ENCODE measurements at regions not wholly inside any gene's neighbourhood (a gene's known extent, or its start where the extent isn't known, plus 50 kb on each side); places are given as distances from the start of the nearest gene placed in this dataset.
"Not testable (repeated sequence)": the region's sequence is repeated elsewhere in the genome, so short reads cannot be mapped to it uniquely, and the experiment has no call there.

DNA sequence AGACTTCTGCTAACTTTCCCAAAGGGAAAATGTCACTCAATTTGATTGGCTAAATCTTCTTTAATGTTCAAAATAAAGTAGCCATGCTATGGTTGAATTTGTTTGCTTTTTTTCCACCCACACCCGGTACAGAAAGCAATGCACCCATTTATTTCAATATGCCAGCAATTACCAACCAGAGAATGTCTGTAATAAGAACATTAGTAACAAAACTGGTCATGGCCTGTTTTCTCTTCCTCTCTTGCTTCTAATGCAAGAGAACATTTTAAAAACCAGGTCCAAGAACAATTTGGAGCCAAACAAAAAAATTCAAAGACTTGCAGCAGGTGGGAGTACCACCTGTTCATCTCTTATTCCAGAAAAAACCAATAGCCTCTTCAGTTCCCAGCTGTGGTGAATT lies 1108.8 kb upstream of the PCDH20 start:
- DNase-seq (ENCODE audit: low spot score): no peak

DNA sequence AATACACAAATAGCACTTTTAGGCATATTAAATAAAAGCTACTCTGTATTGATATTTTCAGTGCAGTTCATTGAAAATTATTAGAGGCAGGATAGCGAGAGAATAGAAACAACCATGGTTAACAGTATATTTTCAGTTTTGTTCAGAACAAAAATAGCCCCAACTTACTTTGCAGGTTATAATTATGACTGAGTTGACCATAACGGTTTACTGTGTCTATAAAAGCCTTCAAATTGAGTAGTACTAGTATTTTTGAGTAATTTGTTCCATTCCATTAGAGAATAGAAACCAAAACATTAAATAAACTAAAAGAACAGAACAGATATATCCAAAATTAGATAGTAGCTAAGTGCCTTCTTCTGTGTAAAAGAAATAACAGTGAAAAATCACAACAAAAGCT lies 1108.4 kb upstream of the PCDH20 start:
- DNase-seq (ENCODE audit: low spot score): no peak

DNA sequence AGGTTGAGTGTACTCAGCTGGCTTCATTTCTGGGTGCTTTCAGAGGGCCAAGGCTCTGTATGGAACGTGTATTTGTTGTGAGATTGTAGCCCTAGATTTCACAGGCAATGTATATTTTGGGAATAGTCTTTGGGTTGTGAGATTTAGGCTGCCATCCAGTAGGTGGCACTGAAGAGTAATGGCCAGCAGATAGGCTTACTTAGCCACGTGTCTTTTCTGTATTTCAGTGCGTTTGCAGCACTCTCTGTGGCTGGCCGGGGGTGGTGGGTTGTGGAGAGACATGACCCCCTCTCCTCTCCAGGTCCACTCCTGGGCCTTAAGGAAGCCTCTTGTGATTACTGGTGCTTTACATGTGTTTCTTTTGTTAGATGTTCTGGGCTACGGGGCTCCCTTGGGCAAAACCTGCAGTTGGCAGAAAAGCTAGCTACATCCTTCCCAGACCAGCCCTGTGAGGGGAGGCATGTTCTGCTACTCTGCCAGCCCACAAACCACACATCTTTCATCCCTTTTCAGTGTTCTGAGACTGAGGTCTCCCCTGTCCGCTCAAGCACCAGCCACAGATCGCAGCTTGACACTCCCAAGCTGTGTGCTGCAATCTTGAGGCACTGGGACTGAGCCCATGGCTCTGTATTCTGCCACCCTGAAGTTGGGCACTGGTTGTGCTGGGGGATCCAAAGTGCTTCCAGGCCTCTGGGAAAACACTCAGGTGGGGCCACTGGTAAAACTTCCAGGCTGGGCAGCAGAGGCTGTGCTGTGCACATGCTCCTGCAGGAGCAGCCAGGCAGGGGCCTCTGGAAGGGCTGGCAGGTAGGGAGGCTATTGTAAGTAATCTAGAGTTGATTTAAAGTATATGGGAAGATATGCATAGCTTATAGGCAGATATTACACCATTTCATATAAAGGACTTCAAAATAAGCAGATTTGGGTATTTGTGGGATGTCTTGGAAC lies 1096.8 kb upstream of the PCDH20 start:
- DNase-seq (ENCODE audit: low spot score): peak; percentile 18

DNA sequence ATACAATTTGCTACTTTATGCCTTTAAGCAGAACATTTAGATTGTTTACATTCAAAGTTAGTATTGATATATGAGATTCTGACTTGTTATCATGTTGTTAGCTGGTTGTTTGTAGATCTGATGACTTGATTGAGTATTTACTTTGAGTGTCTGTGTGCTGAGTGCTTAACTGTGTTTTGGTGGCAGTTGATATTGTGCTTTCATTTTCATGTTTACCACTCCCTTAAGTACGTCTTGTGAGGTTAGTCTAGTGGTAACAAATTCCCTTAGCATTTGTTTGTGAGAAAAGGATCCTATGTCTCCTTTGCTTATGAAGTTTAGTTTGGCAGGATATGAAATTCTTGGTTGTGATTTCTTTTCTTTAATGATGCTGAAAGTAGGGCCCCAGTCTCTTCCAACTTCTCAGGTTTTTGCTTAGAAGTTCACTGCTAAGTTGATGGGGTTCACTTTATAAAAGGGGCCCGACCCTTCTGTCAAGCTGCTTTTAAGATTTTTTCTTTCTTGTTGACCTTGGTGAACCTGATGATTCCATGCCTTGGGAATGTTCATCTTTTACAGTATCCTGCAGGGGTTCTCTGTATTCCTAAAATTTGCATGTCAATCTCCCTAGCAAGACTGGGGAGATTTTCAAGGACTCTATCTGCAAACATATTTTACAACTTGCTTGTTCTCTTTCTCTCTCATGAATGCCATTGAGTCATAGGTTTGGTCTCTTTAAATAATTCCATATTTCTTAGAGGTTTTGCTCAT lies 1095.4 kb upstream of the PCDH20 start:
- DNase-seq (ENCODE audit: low spot score): no peak

DNA sequence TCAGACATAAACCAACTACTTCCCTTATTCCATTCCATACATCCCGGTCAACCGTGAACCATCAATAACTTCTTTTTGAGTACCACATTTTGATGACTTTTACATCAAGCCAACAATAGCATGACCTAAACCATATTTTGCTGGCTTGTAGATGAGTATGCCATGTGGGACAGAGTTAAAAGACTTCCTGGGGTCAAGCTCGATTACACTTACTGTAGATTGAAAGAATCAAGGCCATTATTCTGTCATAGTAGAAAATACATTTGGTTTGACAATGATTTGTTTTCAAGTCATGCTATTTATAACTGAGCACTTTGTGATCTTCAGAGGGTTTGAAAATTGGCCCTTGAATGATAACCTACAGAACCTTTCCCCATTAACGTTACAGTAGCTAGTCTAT lies 1086.9 kb upstream of the PCDH20 start:
- no peak for DNase-seq (ENCODE audit: low spot score)

DNA sequence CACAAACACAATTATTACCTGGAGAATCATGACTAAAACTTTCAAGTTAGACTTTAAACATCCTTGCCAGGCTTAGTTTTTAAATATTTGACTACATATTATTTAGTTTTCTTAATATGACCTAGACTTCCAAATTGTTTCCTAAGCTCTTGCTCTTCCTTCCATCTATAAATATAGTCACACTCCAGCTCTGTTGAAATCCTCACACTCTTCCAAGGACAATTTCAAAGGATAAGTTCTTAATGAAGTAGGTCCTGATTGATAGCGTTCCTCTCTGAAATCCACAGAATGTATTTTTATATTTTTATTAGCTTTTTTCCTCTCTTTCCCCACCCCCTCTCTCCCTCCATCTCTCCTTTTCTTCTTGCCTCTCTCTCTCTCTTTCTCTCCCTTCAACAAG lies 1074.1 kb upstream of the PCDH20 start:
- DNase-seq (ENCODE audit: low spot score): no peak

DNA sequence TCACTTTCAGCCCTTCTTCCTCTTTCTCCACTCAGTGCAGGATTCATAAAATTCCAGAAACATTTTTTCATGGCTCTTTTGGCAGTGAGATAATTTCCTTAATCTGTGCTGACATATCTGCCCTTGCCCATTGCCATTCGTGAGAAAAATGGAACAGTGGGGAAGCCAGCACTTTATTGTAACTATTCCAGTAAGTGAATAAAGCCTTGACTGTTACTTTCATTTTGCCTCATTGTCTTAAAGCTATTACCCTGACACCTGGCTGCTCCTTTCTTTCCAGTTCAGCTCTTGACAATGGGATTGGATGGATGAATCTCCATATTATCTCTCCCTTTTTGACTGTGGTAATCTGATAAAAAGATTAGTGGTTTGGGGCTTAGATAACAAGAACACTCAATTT lies 1068.1 kb upstream of the PCDH20 start:
- DNase-seq (ENCODE audit: low spot score): no peak

DNA sequence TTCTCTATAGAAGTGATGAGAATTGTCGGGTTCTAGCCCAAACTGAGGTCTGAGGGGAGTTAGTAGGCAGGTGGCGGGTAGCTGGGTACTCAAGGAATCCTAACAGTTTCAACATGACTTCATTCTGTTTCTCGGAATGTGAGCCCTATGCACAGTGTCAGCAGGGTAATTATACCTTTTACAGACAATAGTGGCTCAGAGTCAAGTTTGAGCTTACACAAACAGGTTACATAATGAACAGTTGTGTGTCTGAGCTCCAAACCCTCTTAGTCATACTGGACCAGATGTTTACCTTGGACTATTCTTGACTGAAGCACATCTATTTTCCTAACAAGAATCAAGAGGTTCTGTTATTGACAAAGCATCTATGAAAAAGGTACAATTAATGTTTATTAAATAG lies 1066.7 kb upstream of the PCDH20 start:
- DNase-seq (ENCODE audit: low spot score): no peak

DNA sequence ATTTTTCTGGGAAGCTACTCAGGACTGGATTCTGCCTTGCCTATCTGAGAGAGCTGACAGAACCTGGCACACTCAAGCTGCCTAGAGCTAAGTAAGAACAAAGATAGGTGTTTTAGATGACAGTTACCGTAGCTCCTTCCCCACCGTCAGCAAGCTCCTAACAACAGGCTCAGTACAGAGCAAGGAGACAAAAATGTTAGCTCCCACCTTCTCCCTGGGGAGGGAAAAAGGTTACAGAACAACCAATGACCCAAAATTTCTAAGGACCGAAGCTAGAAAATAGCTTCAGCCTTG lies 1058.2 kb upstream of the PCDH20 start:
- DNase-seq (ENCODE audit: low spot score): no peak

DNA sequence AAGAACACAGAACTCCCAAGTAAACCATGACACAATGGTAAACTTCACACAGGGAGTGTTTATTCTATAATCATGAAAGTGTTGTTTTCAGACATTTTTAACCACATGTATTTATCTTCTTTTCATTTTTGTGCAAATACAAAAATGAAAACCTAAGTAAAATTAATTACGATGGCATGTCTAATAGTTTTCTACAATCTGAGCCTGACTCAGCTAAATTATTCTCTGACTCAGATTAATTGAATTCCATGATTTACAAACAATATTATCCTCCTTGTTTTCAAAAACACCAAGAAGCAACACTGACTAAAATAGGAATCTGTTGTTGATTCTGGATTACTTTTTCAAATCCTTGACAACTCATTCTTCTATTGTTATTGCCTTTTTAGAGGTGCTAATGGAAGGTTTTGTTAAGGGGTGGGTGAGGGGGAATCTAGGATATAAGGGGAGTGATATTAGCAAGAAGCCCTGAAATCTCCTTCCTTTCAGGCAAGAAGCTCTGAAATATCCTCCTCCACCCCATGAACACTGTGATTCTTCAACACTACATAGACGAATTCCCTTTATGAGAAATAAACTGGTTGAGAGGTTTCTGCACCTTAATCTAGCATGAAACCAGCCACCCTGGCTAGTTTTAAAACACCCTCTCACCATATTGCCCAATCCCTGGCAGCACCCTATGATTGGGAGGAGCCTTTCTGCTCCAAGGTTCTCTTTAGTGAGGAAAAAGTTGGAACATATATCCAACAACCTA lies 1057.7 kb upstream of the PCDH20 start:
- no peak for DNase-seq (ENCODE audit: low spot score)

DNA sequence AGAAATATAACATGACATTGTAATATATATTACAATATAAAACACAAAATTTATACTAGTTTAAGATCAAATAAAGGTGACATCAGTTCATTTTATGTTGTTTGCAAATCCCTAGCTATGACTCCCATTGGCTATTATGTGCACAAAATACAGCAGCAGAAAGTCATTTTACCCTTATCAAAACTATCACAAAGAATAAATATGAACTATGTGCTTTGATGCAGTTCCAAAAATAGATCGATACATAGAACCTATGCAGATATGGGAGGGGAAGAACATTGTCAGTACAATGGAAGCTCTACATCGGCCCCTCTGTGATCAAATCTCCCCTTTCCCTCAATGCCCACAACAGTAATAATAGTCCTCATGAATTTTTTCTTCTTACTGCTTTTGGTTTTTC lies 1038.1 kb upstream of the PCDH20 start:
- DNase-seq (ENCODE audit: low spot score): no peak

DNA sequence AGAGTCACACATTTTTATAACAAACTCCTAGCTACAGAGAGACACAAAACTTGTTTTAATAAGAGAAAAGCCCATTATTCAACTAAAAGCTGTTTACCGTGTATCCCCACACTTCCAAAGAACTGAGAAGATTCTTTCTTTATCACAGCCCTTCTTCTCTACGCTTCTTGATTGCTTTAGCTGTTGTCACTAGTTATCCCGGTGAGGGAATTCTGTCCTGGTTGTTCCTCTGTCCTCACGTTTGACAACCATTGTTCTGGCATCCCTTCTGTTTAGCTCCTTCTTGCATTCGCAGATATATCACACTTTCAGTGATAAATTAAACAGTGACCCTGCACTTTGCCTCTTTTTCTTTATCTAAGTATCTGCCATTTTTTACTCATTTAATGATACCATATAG lies 1035.1 kb upstream of the PCDH20 start:
- no peak for DNase-seq (ENCODE audit: low spot score)

DNA sequence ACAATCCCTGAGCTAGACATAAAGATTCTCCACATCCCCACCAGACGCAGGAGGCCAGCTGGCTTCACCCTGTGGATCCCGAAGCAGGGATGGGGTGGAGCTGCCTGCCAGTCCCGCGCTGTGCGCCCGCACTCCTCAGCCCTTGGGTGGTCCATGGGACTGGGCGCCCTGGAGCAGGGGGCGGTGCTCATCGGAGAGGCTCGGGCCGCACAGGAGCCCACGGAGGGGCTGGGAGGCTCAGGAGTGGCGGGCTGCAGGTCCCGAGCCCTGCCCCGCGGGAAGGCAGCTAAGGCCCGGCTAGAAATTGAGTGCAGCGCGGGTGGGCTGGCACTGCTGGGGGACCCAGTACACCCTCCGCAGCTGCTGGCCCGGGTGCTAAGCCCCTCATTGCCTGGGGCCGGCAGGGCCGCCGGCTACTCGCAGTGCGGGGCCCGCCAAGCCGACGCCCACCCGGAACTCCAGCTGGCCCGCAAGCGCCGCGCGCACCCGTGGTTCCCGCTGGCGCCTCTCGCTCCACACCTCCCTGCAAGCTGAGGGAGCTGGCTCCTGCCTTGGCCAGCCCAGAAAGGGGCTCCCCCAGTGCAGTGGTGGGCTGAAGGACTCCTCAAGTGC lies 1032.2 kb upstream of the PCDH20 start:
- DNase-seq (ENCODE audit: low spot score): not testable (repeated sequence)

DNA sequence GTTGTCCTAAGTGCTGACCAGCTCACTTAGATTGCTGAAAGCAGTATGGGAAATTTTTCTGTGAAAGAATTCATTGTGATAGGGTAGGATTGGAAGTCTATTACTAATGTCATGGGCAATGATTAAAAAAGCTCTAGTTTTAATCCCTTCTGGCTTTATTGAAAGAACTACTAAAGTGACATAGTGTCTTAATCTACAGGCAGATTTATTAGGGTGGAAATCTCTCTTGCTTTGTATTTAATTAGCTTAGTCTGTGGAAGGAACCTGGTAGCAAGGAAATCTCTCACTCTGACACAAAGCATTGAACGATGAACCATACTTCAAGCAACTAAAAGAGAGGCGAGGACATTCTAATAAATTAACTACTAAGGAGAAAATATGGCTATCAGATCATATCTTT lies 1029.2 kb upstream of the PCDH20 start:
- no peak for DNase-seq (ENCODE audit: low spot score)

DNA sequence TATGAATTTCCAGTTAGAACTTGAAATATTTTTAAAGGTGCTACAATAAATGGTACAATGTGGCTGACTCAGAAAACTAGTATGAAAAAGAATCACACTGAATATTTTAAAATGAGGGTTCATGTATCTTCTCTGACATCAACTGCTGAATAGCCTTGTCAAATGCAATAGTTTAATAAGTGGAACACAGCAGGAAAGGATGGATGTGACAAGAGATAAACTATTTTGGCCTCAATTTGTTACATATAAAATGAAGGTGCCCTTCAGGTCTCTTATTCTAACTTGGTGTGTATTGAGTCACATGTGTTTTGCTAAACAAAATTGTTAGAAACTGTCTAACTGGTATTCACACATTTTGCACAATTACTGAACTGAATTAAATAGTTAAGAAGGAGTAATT lies 1018.4 kb upstream of the PCDH20 start:
- no peak for DNase-seq (ENCODE audit: low spot score)

DNA sequence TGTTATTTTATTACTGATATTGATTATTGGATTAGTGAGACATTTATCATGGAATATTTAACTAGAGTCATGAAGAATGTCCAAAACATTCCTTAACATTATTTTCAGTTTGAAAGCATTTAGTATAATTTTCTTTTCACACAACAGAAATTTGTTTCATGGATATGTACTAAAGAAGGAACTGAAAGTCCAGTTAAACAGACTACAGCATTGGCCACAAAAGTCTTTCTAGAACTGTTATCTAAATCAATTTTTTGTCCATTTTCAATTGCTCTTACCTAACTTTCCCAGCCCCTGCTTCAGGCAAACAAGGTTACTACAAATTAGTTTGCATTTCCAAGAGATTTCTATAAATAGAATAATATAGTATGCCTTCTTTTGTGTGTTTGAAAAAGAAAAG lies 1018.0 kb upstream of the PCDH20 start:
- no peak for DNase-seq (ENCODE audit: low spot score)

DNA sequence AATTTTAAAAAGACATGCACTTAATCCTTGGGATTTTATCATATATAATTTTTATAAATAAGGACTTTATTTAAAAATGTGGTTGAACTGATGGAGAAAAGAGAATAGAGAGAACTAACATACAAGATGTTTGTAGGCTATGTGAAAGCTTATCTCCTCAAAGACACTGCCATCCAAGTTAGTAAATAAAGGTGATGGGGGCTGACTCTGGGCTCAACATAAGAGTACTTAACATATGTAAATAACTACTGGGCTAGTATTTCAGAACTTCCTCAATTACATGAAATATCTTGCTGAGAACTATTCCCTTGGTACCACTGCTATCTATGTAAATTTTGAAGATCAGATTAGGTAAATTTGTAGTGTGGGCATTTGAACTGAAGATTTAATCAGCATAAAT lies 1017.3 kb upstream of the PCDH20 start:
- no peak for DNase-seq (ENCODE audit: low spot score)

DNA sequence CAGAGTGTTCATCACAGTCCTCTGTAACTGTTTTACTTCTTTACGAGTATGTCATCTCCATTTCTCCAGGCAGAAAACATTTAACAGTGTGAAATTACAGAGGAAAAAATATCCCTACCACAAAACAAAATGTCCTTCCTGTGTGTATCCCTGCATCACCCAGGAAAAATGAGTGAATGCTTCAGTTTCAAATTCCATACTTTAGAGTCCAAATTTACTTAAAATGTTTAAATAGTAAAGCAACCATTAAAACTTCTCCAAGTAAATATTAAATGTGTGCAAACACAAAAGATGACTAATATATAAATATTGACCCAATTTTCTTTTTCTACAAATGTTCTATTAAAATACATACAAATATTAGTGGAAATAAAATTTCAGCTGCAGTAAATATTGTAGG lies 1016.6 kb upstream of the PCDH20 start:
- no peak for DNase-seq (ENCODE audit: low spot score)

DNA sequence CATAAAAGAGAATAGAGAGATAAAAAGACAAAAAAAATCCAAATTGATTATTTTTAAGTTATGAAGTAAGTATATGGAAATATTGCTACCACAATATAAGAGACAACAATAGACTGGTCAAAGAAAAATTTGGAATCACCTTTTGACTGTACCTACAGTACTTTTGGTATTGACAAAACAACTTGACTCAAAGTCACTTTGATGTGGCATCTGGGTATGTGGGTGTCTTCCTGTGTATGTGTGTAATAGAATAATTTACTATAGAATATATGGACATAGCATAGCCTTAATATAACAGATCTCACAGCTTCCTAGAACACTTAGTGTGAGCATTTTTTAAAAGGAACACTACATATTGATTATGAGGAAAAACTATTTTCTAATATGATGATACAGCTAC lies 1016.2 kb upstream of the PCDH20 start:
- no peak for DNase-seq (ENCODE audit: low spot score)

DNA sequence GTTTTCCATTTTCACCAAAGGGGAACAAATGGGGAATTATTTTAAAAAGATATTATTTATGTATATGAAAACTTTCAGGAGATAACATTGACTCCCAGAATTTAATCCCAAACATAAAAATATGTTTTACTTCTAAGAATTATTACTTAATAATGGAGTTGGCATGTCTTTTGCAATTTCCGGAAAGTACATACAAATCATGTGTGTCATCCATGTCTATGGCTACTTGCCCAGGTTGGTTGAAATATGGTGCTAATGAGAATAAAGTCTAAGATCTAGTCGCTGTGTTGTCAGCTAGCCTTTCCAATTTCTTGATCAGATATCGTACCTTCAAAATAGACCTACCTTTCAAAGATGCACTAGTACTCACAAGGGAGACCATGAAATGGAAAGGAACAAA lies 1003.2 kb upstream of the PCDH20 start:
- DNase-seq (ENCODE audit: low spot score): no peak

DNA sequence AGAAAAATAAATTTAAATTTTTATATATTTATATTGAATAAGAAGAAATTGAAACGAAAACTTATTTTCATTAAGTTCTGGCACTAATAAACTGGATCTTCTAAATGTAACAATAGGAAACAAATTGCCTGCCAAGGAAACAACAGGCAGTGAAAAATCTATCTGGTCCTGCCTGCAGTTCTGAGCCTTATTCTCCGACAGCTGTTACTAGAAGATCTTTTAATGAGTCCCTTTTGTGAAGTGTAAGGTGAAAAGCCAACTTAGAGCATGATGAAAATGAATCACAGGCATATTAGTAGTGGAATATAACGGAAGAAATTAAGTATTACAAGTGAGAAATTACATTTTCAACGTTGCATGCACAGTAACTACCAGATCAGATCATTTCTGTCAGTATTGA lies 1002.7 kb upstream of the PCDH20 start:
- DNase-seq (ENCODE audit: low spot score): no peak

DNA sequence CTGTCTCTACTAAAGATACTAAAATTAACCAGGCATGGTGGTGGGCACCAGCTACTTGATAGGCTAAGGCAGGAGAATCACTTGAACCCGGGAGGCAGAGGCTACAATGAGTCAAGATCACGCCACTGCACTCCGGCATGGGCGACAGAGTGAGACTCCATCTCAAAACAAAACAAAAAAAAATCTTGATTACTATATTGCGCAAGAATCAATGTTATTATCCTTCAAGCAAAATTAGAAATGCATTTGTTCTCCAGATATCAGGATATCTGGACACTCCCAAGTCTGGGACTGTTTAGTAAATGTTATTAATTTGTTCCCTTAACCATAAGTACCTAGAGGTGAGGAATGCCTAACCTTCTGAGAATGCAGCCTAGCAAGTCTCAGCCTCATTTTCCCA lies 992.2 kb upstream of the PCDH20 start:
- DNase-seq (ENCODE audit: low spot score): no peak

DNA sequence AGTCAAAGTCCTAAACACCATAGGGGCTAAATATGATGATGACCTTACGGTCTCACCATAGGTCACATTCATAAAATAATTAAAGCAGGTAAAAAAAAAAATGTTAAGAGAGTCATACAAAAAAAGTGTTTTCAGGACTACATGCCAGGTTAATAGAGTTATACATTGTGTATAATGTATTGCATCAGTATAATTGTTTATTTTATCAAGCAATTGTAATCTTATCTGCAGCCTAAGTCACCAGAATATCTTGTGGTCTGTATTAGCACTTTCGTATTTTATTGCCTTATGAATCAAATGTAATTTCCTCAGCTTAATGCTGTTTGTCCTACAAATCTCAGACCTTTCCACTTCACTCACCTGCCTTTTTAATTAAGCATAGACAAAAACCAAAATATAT lies 972.9 kb upstream of the PCDH20 start:
- no peak for DNase-seq (ENCODE audit: low spot score)
